Loucy (cell line): ENCODE measurements at regions not wholly inside any gene's neighbourhood (a gene's known extent, or its start where the extent isn't known, plus 50 kb on each side); places are given as distances from the start of the nearest gene placed in this dataset.

Experiments used
- H2AFZ ChIP-seq: fragments of 200-600 bp; sonication (generic); 2 replicates; pipeline ENCODE4 v1.6.0; 2016; ENCODE audit warnings: antibody characterized with exemption, mild to moderate bottlenecking, low read length, moderate library complexity
- H3F3A ChIP-seq: fragments of 200-600 bp; 2 replicates; pipeline ENCODE4 v1.6.0; 2016; ENCODE audit warnings: antibody characterized with exemption, low read depth, mild to moderate bottlenecking
- H3K27me3 ChIP-seq: fragments of 200-600 bp; sonication (generic); 2 replicates; pipeline ENCODE4 v1.6.1; 2014; ENCODE audit warnings: low read length, mild to moderate bottlenecking; ENCODE audit not compliant: insufficient read depth, poor library complexity, severe bottlenecking
- H3K36me3 ChIP-seq: fragments of 200-600 bp; sonication (generic); 2 replicates; pipeline ENCODE4 v1.6.1; 2016; ENCODE audit warnings: low read length; ENCODE audit not compliant: insufficient read depth
- H3K4me1 ChIP-seq: fragments of 200-600 bp; sonication (generic); 2 replicates; pipeline ENCODE4 v1.5.1; 2014; ENCODE audit warnings: low read length, mild to moderate bottlenecking; ENCODE audit not compliant: insufficient read depth, poor library complexity, severe bottlenecking
- H3K4me2 ChIP-seq: fragments of 200-600 bp; sonication (generic); 2 replicates; pipeline ENCODE4 v1.6.0; 2014; ENCODE audit warnings: antibody characterized with exemption, low read length, low read depth, mild to moderate bottlenecking; ENCODE audit not compliant: poor library complexity, severe bottlenecking
- H3K4me3 ChIP-seq: fragments of 200-600 bp; sonication (generic); 2 replicates; pipeline ENCODE4 v1.5.1; 2014; ENCODE audit warnings: low read length, mild to moderate bottlenecking, mixed read lengths; ENCODE audit not compliant: poor library complexity, severe bottlenecking
- H3K79me2 ChIP-seq: fragments of 200-600 bp; sonication (generic); 2 replicates; pipeline ENCODE4 v1.6.1; 2014; ENCODE audit warnings: low read length; ENCODE audit not compliant: insufficient read depth
- H3K9ac ChIP-seq: fragments of 200-600 bp; sonication (generic); 2 replicates; pipeline ENCODE4 v1.6.0; 2014; ENCODE audit warnings: mild to moderate bottlenecking, low read depth, low read length, moderate library complexity; ENCODE audit not compliant: poor library complexity, severe bottlenecking
- H3K9me2 ChIP-seq: fragments of 200-600 bp; sonication (generic); replicated peaks from 2 replicates; pipeline ENCODE4 v1.6.1; 2016; ENCODE audit warnings: low read depth, low read length, mixed read lengths
- H3K9me3 ChIP-seq: fragments of 200-600 bp; sonication (generic); 2 replicates; pipeline ENCODE4 v1.6.1; 2014; ENCODE audit warnings: mild to moderate bottlenecking, antibody characterized with exemption, low read length, low read depth; ENCODE audit not compliant: insufficient read depth
- H4K20me1 ChIP-seq: fragments of 200-600 bp; sonication (generic); 2 replicates; pipeline ENCODE4 v1.6.0; 2014; ENCODE audit warnings: antibody characterized with exemption, low read length, mild to moderate bottlenecking; ENCODE audit not compliant: insufficient read depth, poor library complexity, severe bottlenecking
- CTCF ChIP-seq: fragments of 200-600 bp; sonication (generic); conservative IDR thresholded peaks from 2 replicates; pipeline ENCODE4 v1.5.1; 2014; ENCODE audit warnings: mild to moderate bottlenecking, antibody characterized with exemption, low read length
- EZH2phosphoT487 ChIP-seq: fragments of 200-600 bp; IDR thresholded peaks from 2 replicates; pipeline ENCODE4 v1.6.1; 2018; ENCODE audit warnings: antibody characterized with exemption, mild to moderate bottlenecking, moderate library complexity, borderline replicate concordance

DNA sequence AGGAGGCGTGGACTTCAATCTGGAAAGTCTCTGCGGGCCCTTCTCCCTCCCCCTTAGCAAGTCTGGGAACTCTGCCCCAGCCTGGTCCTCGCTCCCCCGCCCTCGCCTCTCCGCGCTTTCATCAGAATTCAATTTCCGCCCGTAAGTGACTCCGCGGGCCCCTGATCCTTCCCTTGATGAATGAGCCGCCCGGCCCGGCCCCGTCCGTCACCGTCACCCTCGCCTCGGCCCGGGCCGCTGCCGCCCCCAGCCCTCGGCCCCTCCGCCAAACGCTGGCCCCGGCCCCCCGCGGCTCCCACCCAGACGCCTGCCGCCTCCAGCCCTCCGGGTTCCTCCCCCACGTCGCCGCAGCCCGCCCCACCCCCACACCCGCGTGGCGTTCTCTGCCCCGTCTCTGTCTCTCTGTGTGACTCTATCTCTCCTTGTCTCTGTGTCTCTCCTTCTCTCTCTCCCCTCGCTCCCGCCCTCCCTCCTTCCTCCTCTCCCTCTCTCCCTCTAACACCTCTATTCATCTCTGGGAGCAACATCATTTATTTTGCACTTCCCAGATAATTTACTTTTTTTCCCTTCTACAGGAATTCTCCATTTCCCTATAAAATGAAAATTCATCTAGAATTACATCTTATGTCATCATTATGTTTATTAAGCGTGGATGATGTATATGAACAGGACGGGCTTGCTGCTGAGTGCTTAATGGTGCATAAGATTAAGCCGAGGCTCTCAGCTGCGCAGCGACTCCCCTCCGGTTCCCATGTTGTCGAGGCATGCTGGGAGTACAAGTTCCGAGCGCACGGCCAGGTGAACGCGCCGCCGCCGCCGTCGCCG, 91.2 kb upstream of the PAX2 start:
- no peaks in the 10 kb centered on the region for H4K20me1 ChIP-seq
- no peaks in the 10 kb centered on the region for H3F3A ChIP-seq
- H3K79me2 ChIP-seq, result no peaks in the 10 kb centered on the region
- H3K9me3 ChIP-seq, result no peaks in the 10 kb centered on the region
- H3K4me1 ChIP-seq, result peaks cover 20% of the 10 kb centered on the region
- TF ChIP-seq CTCF (no peak), EZH2phosphoT487 (no peak)
- H3K4me2 ChIP-seq, result peak overlapping the region; percentile 93
- no peaks in the 10 kb centered on the region for H3K27me3 ChIP-seq
- H3K36me3 ChIP-seq, result no peaks in the 10 kb centered on the region
- H3K9ac ChIP-seq, result peak overlapping the region; percentile 82
- H2AFZ ChIP-seq, result peak overlapping the region; percentile 84
- H3K9me2 ChIP-seq, result no peaks in the 10 kb centered on the region
- peak overlapping the region; percentile 86 for H3K4me3 ChIP-seq

DNA sequence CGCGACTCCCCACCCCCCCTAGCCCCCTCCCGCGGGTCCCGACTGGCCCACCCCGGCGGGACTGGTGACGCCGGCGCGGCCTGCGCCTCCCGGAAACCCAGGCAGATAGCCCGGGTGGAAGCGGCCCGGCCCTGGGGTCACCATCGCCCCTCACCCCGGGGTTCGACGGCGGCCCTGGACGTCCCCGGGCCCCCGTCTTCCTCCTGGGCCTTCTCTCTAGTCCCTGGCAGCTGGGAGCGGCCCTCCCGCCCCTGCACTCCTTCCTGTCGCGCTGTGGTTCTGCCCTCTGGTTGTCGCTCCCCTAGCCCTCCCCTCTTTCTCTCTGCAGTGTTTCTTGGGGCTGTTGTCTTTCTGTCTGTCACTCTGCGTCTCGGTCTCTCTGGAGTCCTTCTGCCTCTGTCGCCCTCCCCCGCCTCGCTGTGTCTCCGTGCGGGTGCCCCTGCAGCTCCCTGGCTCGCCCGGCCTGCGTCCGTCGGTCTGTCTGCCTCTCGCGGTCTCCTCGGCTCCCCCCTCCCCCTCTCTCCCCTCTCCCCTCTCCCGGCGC, 90.5 kb upstream of the PAX2 start:
- no peaks in the 10 kb centered on the region for H3K9me3 ChIP-seq
- no peaks in the 10 kb centered on the region for H3K27me3 ChIP-seq
- H3K9me2 ChIP-seq, result no peaks in the 10 kb centered on the region
- H3K4me2 ChIP-seq, result peak overlapping the region; percentile 93
- no peaks in the 10 kb centered on the region for H3F3A ChIP-seq
- peak overlapping the region; percentile 86 for H3K4me3 ChIP-seq
- peak overlapping the region; percentile 84 for H2AFZ ChIP-seq
- H3K79me2 ChIP-seq, result no peaks in the 10 kb centered on the region
- H4K20me1 ChIP-seq, result no peaks in the 10 kb centered on the region
- H3K36me3 ChIP-seq, result no peaks in the 10 kb centered on the region
- TF ChIP-seq EZH2phosphoT487, result no peak
- TF ChIP-seq CTCF, result no peak
- peak overlapping the region; percentile 82 for H3K9ac ChIP-seq
- peaks cover 20% of the 10 kb centered on the region for H3K4me1 ChIP-seq

- Histone ChIP-seq H4K20me1 (no peaks in the 10 kb centered on the region), H3K4me2 (peak overlapping the region; percentile 93), H3K27me3 (no peaks in the 10 kb centered on the region), H3K4me3 (peak overlapping the region; percentile 86), H3K4me1 (peaks cover 20% of the 10 kb centered on the region), H3K9me2 (no peaks in the 10 kb centered on the region), H3K9ac (peak overlapping the region; percentile 82), H3K36me3 (no peaks in the 10 kb centered on the region), H3K79me2 (no peaks in the 10 kb centered on the region), H3K9me3 (no peaks in the 10 kb centered on the region), H2AFZ (peak overlapping the region; percentile 84), H3F3A (no peaks in the 10 kb centered on the region)
- TF ChIP-seq CTCF (no peak), EZH2phosphoT487 (no peak)
These were observed 90.0 kb upstream of the PAX2 start for GRCh38 chr10:100655326-100655759.
